Astrocyte of the spinal cord (primary cell): ENCODE measurements at regions not wholly inside any gene's neighbourhood (a gene's known extent, or its start where the extent isn't known, plus 50 kb on each side); places are given as distances from the start of the nearest gene placed in this dataset.

Experiments used
- DNase-seq: peaks from one replicate; pipeline ENCODE4 v3.0.0; 2011; ENCODE audit warnings: low read depth, low spot score
- H3K4me3 ChIP-seq: 2 replicates; pipeline ENCODE4 v1.5.1; 2011; ENCODE audit warnings: low read depth, mild to moderate bottlenecking, low read length, moderate library complexity
- CTCF ChIP-seq: IDR thresholded peaks from 2 replicates; pipeline ENCODE4 v1.5.1; 2012; ENCODE audit warnings: low read depth, mild to moderate bottlenecking, low read length, inconsistent platforms
- in situ Hi-C: cut with HindIII; loops from 2 replicates; pipeline ENCODE4 v1.10.0; 2017; ENCODE audit warnings: low sequenced_read_pairs

GRCh38 chr1:98210064-98210463 is 289.2 kb upstream of the DPYD start:
- peak; percentile 90 for DNase-seq
- H3K4me3 ChIP-seq = peak overlapping the region; percentile 11
- in situ Hi-C loops = no loop called here
- no peak for TF ChIP-seq CTCF

- in situ Hi-C loops = no loop called here
- TF ChIP-seq CTCF = no peak
- H3K4me3 ChIP-seq = no peak overlapping the region
- no peak for DNase-seq
Observed at GRCh38 chr1:98205291-98206017, 284.6 kb upstream of the DPYD start.

DNA sequence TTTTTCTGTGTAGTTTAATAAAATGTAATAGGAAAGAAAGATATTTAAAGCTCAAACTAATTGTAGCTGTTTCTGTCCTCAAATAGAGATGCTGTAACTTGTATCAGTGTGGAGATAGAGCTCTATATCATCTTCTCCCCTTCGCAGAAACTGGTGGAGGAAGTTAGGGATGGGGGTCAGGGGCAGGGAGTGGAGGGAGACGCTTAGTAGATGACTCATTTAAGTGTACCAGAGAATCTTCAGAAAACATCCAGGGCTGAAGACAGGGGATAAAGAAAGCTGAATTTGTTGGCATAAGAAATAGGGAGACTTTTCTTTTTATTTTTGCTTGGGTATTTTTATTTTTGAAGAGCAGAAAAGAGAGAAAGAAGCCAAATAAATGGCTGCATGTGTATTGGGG is 282.6 kb upstream of the DPYD start:
- TF ChIP-seq CTCF = no peak
- H3K4me3 ChIP-seq = no peak overlapping the region
- in situ Hi-C loops = no loop called here
- DNase-seq = peak; percentile 61

GRCh38 chr1:98201666-98202081 is 280.8 kb upstream of the DPYD start:
- no peak overlapping the region for H3K4me3 ChIP-seq
- TF ChIP-seq CTCF = no peak
- in situ Hi-C loops = no loop called here
- peak; percentile 91 for DNase-seq

DNA sequence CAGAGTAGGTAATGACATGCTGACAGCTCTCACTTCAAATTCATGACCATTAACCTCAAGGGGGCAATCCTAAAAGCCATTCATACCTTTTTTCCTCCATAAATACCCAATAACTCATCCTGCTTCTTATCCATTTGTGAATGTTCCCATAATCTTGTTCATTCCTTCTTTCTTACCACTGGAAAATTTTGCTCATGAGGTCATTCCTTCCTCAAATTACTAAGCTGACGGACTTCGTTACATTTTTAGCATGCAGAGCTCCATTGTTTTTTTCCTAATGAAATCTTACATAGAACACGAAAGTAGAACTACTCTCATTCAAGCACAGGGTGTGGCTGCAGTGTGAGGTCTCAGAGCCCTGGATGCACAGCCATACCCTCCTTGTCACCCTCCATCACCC is 276.5 kb upstream of the DPYD start:
- no peak for DNase-seq
- in situ Hi-C loops = no loop called here
- H3K4me3 ChIP-seq = no peak overlapping the region
- TF ChIP-seq CTCF = no peak

DNA sequence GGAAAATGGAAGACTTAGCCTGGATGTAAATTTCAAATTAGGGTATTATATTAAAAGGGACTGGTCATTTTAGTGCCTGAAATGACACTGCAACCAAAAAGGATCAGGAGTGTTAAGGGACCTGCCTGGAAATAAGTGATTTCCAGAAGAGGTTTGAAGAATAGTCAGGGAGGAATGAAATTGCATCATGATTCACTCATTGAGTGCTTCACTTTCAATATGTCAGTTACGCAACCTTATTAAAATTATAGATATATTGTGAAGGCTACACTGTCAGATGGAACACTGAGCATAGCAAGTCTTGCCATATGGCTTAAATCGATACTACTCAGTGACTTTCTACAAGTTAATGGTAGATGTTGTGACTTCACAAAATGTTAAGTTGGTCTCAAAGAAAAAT is 275.2 kb upstream of the DPYD start:
- DNase-seq = no peak
- in situ Hi-C loops = no loop called here

More for the DNA sequence above, 275.2 kb upstream of the DPYD start:
- H3K4me3 ChIP-seq = no peak overlapping the region
- TF ChIP-seq CTCF = no peak
